ENCODE measurements at regions not wholly inside any gene's neighbourhood (a gene's known extent, or its start where the extent isn't known, plus 50 kb on each side); places are given as distances from the start of the nearest gene placed in this dataset.

DNA sequence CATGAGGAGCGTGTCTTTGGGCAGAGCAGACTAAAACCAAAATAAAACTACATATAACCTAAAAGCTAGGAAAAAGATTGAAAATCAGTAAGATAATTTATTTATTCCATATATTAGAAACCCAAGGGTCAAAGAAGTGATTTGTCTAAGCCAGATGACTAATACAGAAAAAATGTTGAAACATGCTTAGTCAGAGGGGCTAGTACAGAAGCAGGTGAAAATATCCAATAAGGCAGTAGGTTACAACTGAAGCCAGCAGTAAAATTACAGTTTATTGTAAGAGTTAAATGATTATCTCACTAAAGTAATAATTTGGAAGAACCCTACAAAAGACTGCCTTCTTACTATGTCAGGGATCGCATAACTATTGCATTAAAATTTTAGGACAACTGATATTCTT, 1190.9 kb upstream of the PRMT6 start:
- no peaks in the 10 kb centered on the region for H3K4me1 ChIP-seq (ENCODE audit: low read length)
- DNase-seq: no peak
- no peaks in the 10 kb centered on the region for H3K36me3 ChIP-seq (ENCODE audit: insufficient read depth, low read length)
- no peak overlapping the region for H3K4me2 ChIP-seq (ENCODE audit: low read depth, low read length, poor library complexity, severe bottlenecking)
- H3K79me2 ChIP-seq (ENCODE audit: low read length): no peaks in the 10 kb centered on the region
- no peak overlapping the region for H3K27ac ChIP-seq (ENCODE audit: low read length)
- no peaks in the 10 kb centered on the region for H3K9me2 ChIP-seq (replicated peaks; ENCODE audit: insufficient read depth, low read length)
- H3K9ac ChIP-seq (ENCODE audit: low read length): no peak overlapping the region
- no peaks in the 10 kb centered on the region for H3K27me3 ChIP-seq (ENCODE audit: low read length)
- H2AFZ ChIP-seq (ENCODE audit: low read length): no peak overlapping the region
- peaks cover 7% of the 10 kb centered on the region; the same call in 1 of the 2 replicates for H3K9me3 ChIP-seq (ENCODE audit: low read length)
- no peaks in the 10 kb centered on the region for H4K20me1 ChIP-seq (ENCODE audit: insufficient read depth, low read depth, low read length)
- no peak overlapping the region for H3K4me3 ChIP-seq (ENCODE audit: low read length)

DNA sequence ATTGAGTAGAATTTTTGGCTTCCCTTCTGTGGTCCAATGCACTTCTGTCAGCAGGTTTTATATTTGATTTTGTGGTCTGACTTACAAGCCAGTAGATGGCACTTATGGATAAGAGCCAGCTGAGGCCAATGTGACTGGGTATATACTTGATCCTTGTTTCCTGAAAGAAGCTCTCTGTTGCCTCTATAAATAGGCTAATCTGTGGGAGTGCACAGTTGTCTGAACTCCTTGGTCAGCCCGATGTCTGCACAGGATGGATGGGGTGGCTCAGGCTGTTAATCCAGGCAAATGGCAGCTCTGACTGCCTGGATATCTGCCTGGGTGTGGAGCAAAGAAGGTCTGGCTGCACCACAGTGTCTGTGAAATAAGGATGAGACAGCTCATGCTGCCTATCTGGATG, 1183.7 kb upstream of the PRMT6 start:
- DNase-seq: no peak
- Histone ChIP-seq H3K27ac (ENCODE audit: low read length) (0 out of 2 replicates have a peak overlapping the region, but pooled peaks have one; percentile 95), H3K9me2 (replicated peaks; ENCODE audit: insufficient read depth, low read length) (no peaks in the 10 kb centered on the region), H3K4me2 (ENCODE audit: low read depth, low read length, poor library complexity, severe bottlenecking) (no peak overlapping the region), H3K4me3 (ENCODE audit: low read length) (no peak overlapping the region), H3K9ac (ENCODE audit: low read length) (no peak overlapping the region), H2AFZ (ENCODE audit: low read length) (peak overlapping the region; percentile 42; the same call in 1 of the 2 replicates), H3K4me1 (ENCODE audit: low read length) (peaks cover 16% of the 10 kb centered on the region), H3K79me2 (ENCODE audit: low read length) (no peaks in the 10 kb centered on the region), H3K9me3 (ENCODE audit: low read length) (peaks cover 5% of the 10 kb centered on the region; the same call in 1 of the 2 replicates), H3K27me3 (ENCODE audit: low read length) (no peaks in the 10 kb centered on the region), H4K20me1 (ENCODE audit: insufficient read depth, low read depth, low read length) (no peaks in the 10 kb centered on the region), H3K36me3 (ENCODE audit: insufficient read depth, low read length) (no peaks in the 10 kb centered on the region)

- Histone ChIP-seq H3K9me2 (replicated peaks; ENCODE audit: insufficient read depth, low read length) (no peaks in the 10 kb centered on the region), H4K20me1 (ENCODE audit: insufficient read depth, low read depth, low read length) (no peaks in the 10 kb centered on the region), H3K9me3 (ENCODE audit: low read length) (peaks cover 5% of the 10 kb centered on the region; the same call in 1 of the 2 replicates), H3K79me2 (ENCODE audit: low read length) (no peaks in the 10 kb centered on the region), H3K9ac (ENCODE audit: low read length) (0 out of 2 replicates have a peak overlapping the region, but pooled peaks have one; percentile 22), H3K27me3 (ENCODE audit: low read length) (no peaks in the 10 kb centered on the region), H3K27ac (ENCODE audit: low read length) (peak overlapping the region; percentile 95), H3K36me3 (ENCODE audit: insufficient read depth, low read length) (no peaks in the 10 kb centered on the region), H3K4me2 (ENCODE audit: low read depth, low read length, poor library complexity, severe bottlenecking) (peak overlapping the region; percentile 46), H3K4me3 (ENCODE audit: low read length) (0 out of 2 replicates have a peak overlapping the region, but pooled peaks have one; percentile 28), H3K4me1 (ENCODE audit: low read length) (peaks cover 16% of the 10 kb centered on the region), H2AFZ (ENCODE audit: low read length) (no peak overlapping the region; the same call in 1 of the 2 replicates)
- peak; percentile 84 for DNase-seq
Measured at GRCh38 chr1:105874621-105875020, 1181.9 kb upstream of the PRMT6 start.

- no peak for DNase-seq
- Histone ChIP-seq H3K4me2 (ENCODE audit: low read depth, low read length, poor library complexity, severe bottlenecking) (no peak overlapping the region), H3K4me3 (ENCODE audit: low read length) (no peak overlapping the region), H3K36me3 (ENCODE audit: insufficient read depth, low read length) (no peaks in the 10 kb centered on the region), H3K9me2 (replicated peaks; ENCODE audit: insufficient read depth, low read length) (no peaks in the 10 kb centered on the region), H3K9me3 (ENCODE audit: low read length) (peaks cover 3% of the 10 kb centered on the region; the same call in 1 of the 2 replicates), H3K27ac (ENCODE audit: low read length) (no peak overlapping the region), H3K27me3 (ENCODE audit: low read length) (no peaks in the 10 kb centered on the region), H3K79me2 (ENCODE audit: low read length) (no peaks in the 10 kb centered on the region), H3K9ac (ENCODE audit: low read length) (no peak overlapping the region), H4K20me1 (ENCODE audit: insufficient read depth, low read depth, low read length) (no peaks in the 10 kb centered on the region), H3K4me1 (ENCODE audit: low read length) (no peaks in the 10 kb centered on the region), H2AFZ (ENCODE audit: low read length) (0 out of 2 replicates have a peak overlapping the region, but pooled peaks have one; percentile 26)
Measured at GRCh38 chr1:105886309-105886708, 1170.2 kb upstream of the PRMT6 start.

DNA sequence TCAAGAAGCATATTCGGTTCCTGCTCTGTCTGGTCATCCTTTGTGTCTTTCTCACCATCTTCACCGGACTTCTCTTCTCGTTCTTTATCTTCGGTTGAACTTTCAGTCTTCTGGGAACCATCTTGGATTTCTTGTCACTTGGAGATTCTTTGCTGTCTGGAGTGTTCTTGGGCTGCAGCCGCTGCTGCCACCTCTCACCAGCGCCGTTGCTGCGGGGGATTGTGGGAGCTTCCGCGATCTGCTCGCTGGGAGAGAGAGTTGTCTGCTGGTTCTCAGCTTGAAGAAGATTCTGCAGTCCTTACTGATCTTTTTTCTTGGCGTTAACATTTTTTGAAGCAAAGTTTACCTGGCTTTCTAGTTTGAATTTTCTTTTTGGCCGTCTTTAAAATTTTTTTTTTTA, 1165.2 kb upstream of the PRMT6 start:
- no peak for DNase-seq
- H3K9ac ChIP-seq (ENCODE audit: low read length): no peak overlapping the region

DNA sequence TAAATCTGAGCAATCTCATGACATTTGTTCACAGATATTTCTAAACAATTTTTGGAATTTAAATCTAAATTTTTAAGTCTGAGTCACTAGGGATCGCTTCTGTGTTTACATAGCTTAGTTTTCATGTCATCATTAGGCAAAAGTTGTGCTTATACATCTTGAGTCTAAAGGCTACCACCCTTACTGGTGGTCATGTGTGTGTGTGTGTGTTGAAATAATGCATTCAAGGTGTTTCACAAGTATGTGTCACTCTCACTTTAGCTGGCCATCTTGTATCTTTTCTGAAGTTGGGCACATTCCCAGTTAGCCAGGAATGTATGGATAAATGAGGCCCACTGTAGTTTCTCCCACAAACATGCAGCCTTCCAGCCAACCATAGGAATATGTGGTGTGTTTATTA, 1162.5 kb upstream of the PRMT6 start:
- Histone ChIP-seq H3K9me3 (ENCODE audit: low read length) (peaks cover 10% of the 10 kb centered on the region), H3K36me3 (ENCODE audit: insufficient read depth, low read length) (no peaks in the 10 kb centered on the region; the same call in 1 of the 2 replicates), H4K20me1 (ENCODE audit: insufficient read depth, low read depth, low read length) (no peaks in the 10 kb centered on the region), H3K27me3 (ENCODE audit: low read length) (no peaks in the 10 kb centered on the region), H3K9me2 (replicated peaks; ENCODE audit: insufficient read depth, low read length) (no peaks in the 10 kb centered on the region), H3K4me2 (ENCODE audit: low read depth, low read length, poor library complexity, severe bottlenecking) (no peak overlapping the region), H3K9ac (ENCODE audit: low read length) (no peak overlapping the region), H3K27ac (ENCODE audit: low read length) (no peak overlapping the region), H3K79me2 (ENCODE audit: low read length) (no peaks in the 10 kb centered on the region), H3K4me3 (ENCODE audit: low read length) (no peak overlapping the region), H3K4me1 (ENCODE audit: low read length) (no peaks in the 10 kb centered on the region), H2AFZ (ENCODE audit: low read length) (no peak overlapping the region)
- no peak for DNase-seq

More for the DNA sequence above, 1165.2 kb upstream of the PRMT6 start:
- Histone ChIP-seq H3K79me2 (ENCODE audit: low read length) (no peaks in the 10 kb centered on the region), H2AFZ (ENCODE audit: low read length) (no peak overlapping the region), H3K9me2 (replicated peaks; ENCODE audit: insufficient read depth, low read length) (no peaks in the 10 kb centered on the region), H3K4me2 (ENCODE audit: low read depth, low read length, poor library complexity, severe bottlenecking) (no peak overlapping the region), H3K4me1 (ENCODE audit: low read length) (no peaks in the 10 kb centered on the region), H3K36me3 (ENCODE audit: insufficient read depth, low read length) (no peaks in the 10 kb centered on the region; the same call in 1 of the 2 replicates), H3K9me3 (ENCODE audit: low read length) (peaks cover 10% of the 10 kb centered on the region; the same call in 1 of the 2 replicates), H3K27me3 (ENCODE audit: low read length) (no peaks in the 10 kb centered on the region), H3K27ac (ENCODE audit: low read length) (no peak overlapping the region), H3K4me3 (ENCODE audit: low read length) (no peak overlapping the region), H4K20me1 (ENCODE audit: insufficient read depth, low read depth, low read length) (no peaks in the 10 kb centered on the region)

DNA sequence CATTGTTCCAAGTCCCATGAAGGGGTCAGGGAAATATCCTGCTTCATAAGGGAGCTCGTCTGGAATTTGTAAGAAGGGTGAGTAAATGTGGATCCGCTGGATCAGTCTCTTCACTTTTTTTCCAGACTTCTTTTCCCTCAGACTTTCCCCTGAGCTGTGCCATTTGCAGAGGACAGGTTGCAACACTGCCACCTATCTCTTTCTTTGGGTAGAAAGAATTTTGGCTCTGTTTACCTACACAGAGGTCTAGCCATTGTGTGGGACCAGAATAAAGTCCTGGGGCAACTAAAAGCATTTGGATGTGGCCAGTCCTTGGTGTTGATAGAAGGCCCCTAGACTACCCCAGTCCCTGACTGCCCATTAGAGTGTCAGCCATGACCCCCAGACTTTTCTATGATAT, 1146.7 kb upstream of the PRMT6 start:
- no peaks in the 10 kb centered on the region for H3K9me2 ChIP-seq (replicated peaks; ENCODE audit: insufficient read depth, low read length)
- H3K9me3 ChIP-seq (ENCODE audit: low read length): no peaks in the 10 kb centered on the region
- no peak for DNase-seq
- no peaks in the 10 kb centered on the region for H3K27me3 ChIP-seq (ENCODE audit: low read length)
- H3K4me3 ChIP-seq (ENCODE audit: low read length): no peak overlapping the region
- no peak overlapping the region for H3K4me2 ChIP-seq (ENCODE audit: low read depth, low read length, poor library complexity, severe bottlenecking)
- no peak overlapping the region for H3K9ac ChIP-seq (ENCODE audit: low read length)
- no peaks in the 10 kb centered on the region for H4K20me1 ChIP-seq (ENCODE audit: insufficient read depth, low read depth, low read length)
- H3K36me3 ChIP-seq (ENCODE audit: insufficient read depth, low read length): no peaks in the 10 kb centered on the region
- no peaks in the 10 kb centered on the region; the same call in 1 of the 2 replicates for H3K4me1 ChIP-seq (ENCODE audit: low read length)
- H3K79me2 ChIP-seq (ENCODE audit: low read length): no peaks in the 10 kb centered on the region
- H2AFZ ChIP-seq (ENCODE audit: low read length): no peak overlapping the region
- no peak overlapping the region for H3K27ac ChIP-seq (ENCODE audit: low read length)

DNA sequence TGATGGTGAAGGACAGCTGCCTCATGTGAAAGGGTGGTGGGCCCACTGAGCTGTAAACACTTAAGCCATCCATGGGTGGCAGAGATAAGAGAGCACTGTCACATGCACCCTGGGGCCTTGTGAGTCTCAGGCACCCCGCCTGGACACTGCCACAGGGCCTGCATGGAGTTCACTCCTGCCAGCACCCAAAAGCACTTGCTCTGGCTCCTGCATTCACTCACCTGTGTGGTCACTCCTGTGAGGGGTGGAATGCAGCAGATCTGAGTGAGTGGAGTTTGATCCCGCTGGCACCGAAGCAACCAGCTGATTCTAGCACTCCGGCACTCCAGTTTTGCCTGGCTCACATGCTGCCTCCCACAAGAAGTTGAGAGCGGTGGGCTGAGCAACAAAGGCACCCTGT, 1142.1 kb upstream of the PRMT6 start:
- H3K4me3 ChIP-seq (ENCODE audit: low read length): no peak overlapping the region
- H2AFZ ChIP-seq (ENCODE audit: low read length): no peak overlapping the region
- no peaks in the 10 kb centered on the region for H3K9me3 ChIP-seq (ENCODE audit: low read length)
- H3K9ac ChIP-seq (ENCODE audit: low read length): no peak overlapping the region
- no peaks in the 10 kb centered on the region; the same call in 1 of the 2 replicates for H3K4me1 ChIP-seq (ENCODE audit: low read length)
- no peaks in the 10 kb centered on the region for H3K9me2 ChIP-seq (replicated peaks; ENCODE audit: insufficient read depth, low read length)
- H3K79me2 ChIP-seq (ENCODE audit: low read length): no peaks in the 10 kb centered on the region
- no peak overlapping the region for H3K27ac ChIP-seq (ENCODE audit: low read length)
- DNase-seq: no peak
- no peaks in the 10 kb centered on the region for H3K36me3 ChIP-seq (ENCODE audit: insufficient read depth, low read length)
- H3K27me3 ChIP-seq (ENCODE audit: low read length): no peaks in the 10 kb centered on the region
- no peaks in the 10 kb centered on the region for H4K20me1 ChIP-seq (ENCODE audit: insufficient read depth, low read depth, low read length)
- no peak overlapping the region for H3K4me2 ChIP-seq (ENCODE audit: low read depth, low read length, poor library complexity, severe bottlenecking)

All from Karpas-422 (cell line).